ENCODE measurements at regions not wholly inside any gene's neighbourhood (a gene's known extent, or its start where the extent isn't known, plus 50 kb on each side); places are given as distances from the start of the nearest gene placed in this dataset.

DNA sequence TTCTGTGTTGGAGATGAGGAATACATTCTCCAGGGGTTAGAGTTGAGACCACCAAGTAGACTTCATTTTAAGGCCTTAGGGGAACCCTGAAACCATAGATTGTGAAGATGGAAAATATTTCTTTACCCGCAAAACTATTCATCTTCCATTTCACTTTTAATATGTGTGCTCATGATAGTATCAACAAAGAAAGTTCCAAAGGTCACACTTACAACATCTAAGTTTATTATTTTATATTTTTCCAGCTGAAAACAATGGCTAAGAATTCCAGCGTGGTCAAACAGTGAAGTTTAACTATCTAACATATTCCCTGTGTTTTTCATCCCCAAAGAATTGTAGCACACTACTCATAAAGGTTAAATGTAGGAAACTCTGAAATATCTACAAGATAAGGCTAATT, 214.5 kb upstream of the GIMD1 start:
- Histone ChIP-seq H3K27ac (ENCODE audit: low read depth, low read length) (no peak overlapping the region), H3K4me3 (ENCODE audit: insufficient read depth, low read length, poor library complexity, severe bottlenecking) (no peak overlapping the region), H3K27me3 (ENCODE audit: low read length) (no peaks in the 10 kb centered on the region), H3F3A (ENCODE audit: insufficient read depth) (no peaks in the 10 kb centered on the region), H3K36me3 (ENCODE audit: low read length) (no peaks in the 10 kb centered on the region), H2AFZ (ENCODE audit: low read depth, low read length, severe bottlenecking) (no peak overlapping the region), H3K4me2 (ENCODE audit: low read depth, low read length, poor library complexity, severe bottlenecking) (no peak overlapping the region), H3K9me3 (ENCODE audit: insufficient read depth, low read length) (no peaks in the 10 kb centered on the region), H3K9me2 (replicated peaks; ENCODE audit: insufficient read depth, low read length) (no peaks in the 10 kb centered on the region), H3K9ac (ENCODE audit: low read length) (no peak overlapping the region), H4K20me1 (ENCODE audit: low read depth, low read length) (no peaks in the 10 kb centered on the region), H3K79me2 (ENCODE audit: insufficient read depth, low read length) (no peaks in the 10 kb centered on the region)
- TF ChIP-seq EZH2phosphoT487 (conservative IDR thresholded peaks at IDR 0.05; ENCODE audit: low read length), result no peak
- no peak for TF ChIP-seq CTCF (IDR thresholded peaks at IDR 0.05; ENCODE audit: insufficient read depth, low read length, poor library complexity, severe bottlenecking)

GRCh38 chr4:106582103-106582502, 213.5 kb upstream of the GIMD1 start:
- H3K9ac ChIP-seq (ENCODE audit: low read length), result no peak overlapping the region
- H3K4me3 ChIP-seq (ENCODE audit: insufficient read depth, low read length, poor library complexity, severe bottlenecking), result no peak overlapping the region
- no peak overlapping the region for H3K4me2 ChIP-seq (ENCODE audit: low read depth, low read length, poor library complexity, severe bottlenecking)
- no peaks in the 10 kb centered on the region for H3K36me3 ChIP-seq (ENCODE audit: low read length)
- no peaks in the 10 kb centered on the region for H3K9me2 ChIP-seq (replicated peaks; ENCODE audit: insufficient read depth, low read length)
- H3K27me3 ChIP-seq (ENCODE audit: low read length), result no peaks in the 10 kb centered on the region
- H3K27ac ChIP-seq (ENCODE audit: low read depth, low read length), result no peak overlapping the region
- no peaks in the 10 kb centered on the region for H3K79me2 ChIP-seq (ENCODE audit: insufficient read depth, low read length)
- H3F3A ChIP-seq (ENCODE audit: insufficient read depth), result no peaks in the 10 kb centered on the region
- TF ChIP-seq EZH2phosphoT487 (conservative IDR thresholded peaks at IDR 0.05; ENCODE audit: low read length) (no peak), CTCF (IDR thresholded peaks at IDR 0.05; ENCODE audit: insufficient read depth, low read length, poor library complexity, severe bottlenecking) (no peak)
- H2AFZ ChIP-seq (ENCODE audit: low read depth, low read length, severe bottlenecking), result no peak overlapping the region
- no peaks in the 10 kb centered on the region for H3K9me3 ChIP-seq (ENCODE audit: insufficient read depth, low read length)
- H4K20me1 ChIP-seq (ENCODE audit: low read depth, low read length), result no peaks in the 10 kb centered on the region

- no peak overlapping the region for H3K4me2 ChIP-seq (ENCODE audit: low read depth, low read length, poor library complexity, severe bottlenecking)
- no peaks in the 10 kb centered on the region for H3K9me2 ChIP-seq (replicated peaks; ENCODE audit: insufficient read depth, low read length)
- H4K20me1 ChIP-seq (ENCODE audit: low read depth, low read length), result no peaks in the 10 kb centered on the region
- no peaks in the 10 kb centered on the region for H3F3A ChIP-seq (ENCODE audit: insufficient read depth)
- no peak overlapping the region for H2AFZ ChIP-seq (ENCODE audit: low read depth, low read length, severe bottlenecking)
- no peaks in the 10 kb centered on the region for H3K27me3 ChIP-seq (ENCODE audit: low read length)
- no peaks in the 10 kb centered on the region for H3K79me2 ChIP-seq (ENCODE audit: insufficient read depth, low read length)
- no peak overlapping the region for H3K27ac ChIP-seq (ENCODE audit: low read depth, low read length)
- no peak overlapping the region for H3K9ac ChIP-seq (ENCODE audit: low read length)
- TF ChIP-seq CTCF (IDR thresholded peaks at IDR 0.05; ENCODE audit: insufficient read depth, low read length, poor library complexity, severe bottlenecking), result no peak
- no peak for TF ChIP-seq EZH2phosphoT487 (conservative IDR thresholded peaks at IDR 0.05; ENCODE audit: low read length)
- H3K36me3 ChIP-seq (ENCODE audit: low read length), result no peaks in the 10 kb centered on the region
- no peaks in the 10 kb centered on the region for H3K9me3 ChIP-seq (ENCODE audit: insufficient read depth, low read length)
- no peak overlapping the region for H3K4me3 ChIP-seq (ENCODE audit: insufficient read depth, low read length, poor library complexity, severe bottlenecking)
These were observed 210.7 kb upstream of the GIMD1 start for GRCh38 chr4:106579236-106579635.

Data from SU-DHL-6 (cell line).